Fibroblast of lung (primary cell): ENCODE measurements at regions not wholly inside any gene's neighbourhood (a gene's known extent, or its start where the extent isn't known, plus 50 kb on each side); places are given as distances from the start of the nearest gene placed in this dataset.
"Not testable (repeated sequence)": the region's sequence is repeated elsewhere in the genome, so short reads cannot be mapped to it uniquely, and the experiment has no call there.

ENCODE experiments used
- EZH2 ChIP-seq: IDR thresholded peaks from 2 replicates; pipeline ENCODE4 v1.5.1; 2012; ENCODE audit warnings: low read length, control low read depth, mild to moderate bottlenecking; ENCODE audit errors: missing control alignments
- TF ChIP-seq, protein P1 (sequence below), 2 donors: IDR thresholded peaks in 1 of 2; conservative IDR thresholded peaks in 1 of 2; 1 replicate in 1 of 2; 2 replicates in 1 of 2; pipeline ENCODE4 v1.5.1; 2011 to 2012; ENCODE audit warnings: low read length in 2 of 2, control low read depth in 1 of 2, inconsistent platforms in 1 of 2, low read depth in 1 of 2, mild to moderate bottlenecking in 1 of 2

DNA sequence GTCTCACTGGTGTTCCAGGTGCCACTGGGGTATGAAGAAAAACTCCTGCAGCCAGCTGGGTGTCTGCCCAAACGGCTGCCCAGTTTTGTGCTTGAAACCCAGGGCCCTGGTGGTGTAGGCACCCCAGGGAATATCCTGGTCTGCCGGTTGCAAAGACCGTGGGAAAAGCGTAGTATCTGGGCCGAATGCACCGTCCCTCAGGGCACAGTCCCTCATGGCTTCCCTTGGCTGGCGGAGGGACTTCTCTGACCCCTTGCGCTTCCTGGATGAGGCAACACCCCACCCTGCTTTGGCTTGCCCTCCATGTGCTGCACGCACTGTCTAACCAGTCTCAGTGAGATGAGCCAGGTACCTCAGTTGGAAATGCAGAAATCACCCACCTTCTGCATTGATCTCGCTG, 587.1 kb upstream of the ZFP42 start:
- TF ChIP-seq, protein P1, sequence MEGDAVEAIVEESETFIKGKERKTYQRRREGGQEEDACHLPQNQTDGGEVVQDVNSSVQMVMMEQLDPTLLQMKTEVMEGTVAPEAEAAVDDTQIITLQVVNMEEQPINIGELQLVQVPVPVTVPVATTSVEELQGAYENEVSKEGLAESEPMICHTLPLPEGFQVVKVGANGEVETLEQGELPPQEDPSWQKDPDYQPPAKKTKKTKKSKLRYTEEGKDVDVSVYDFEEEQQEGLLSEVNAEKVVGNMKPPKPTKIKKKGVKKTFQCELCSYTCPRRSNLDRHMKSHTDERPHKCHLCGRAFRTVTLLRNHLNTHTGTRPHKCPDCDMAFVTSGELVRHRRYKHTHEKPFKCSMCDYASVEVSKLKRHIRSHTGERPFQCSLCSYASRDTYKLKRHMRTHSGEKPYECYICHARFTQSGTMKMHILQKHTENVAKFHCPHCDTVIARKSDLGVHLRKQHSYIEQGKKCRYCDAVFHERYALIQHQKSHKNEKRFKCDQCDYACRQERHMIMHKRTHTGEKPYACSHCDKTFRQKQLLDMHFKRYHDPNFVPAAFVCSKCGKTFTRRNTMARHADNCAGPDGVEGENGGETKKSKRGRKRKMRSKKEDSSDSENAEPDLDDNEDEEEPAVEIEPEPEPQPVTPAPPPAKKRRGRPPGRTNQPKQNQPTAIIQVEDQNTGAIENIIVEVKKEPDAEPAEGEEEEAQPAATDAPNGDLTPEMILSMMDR (conservative IDR thresholded peaks at IDR 0.05 in 1 of 2, IDR thresholded peaks at IDR 0.05 in 1 of 2; ENCODE audit: low read depth in 1 of 2, low read length in 2 of 2) = not testable (repeated sequence)
- not testable (repeated sequence) for TF ChIP-seq EZH2
